GM19328 (cell line): ENCODE measurements at regions not wholly inside any gene's neighbourhood (a gene's known extent, or its start where the extent isn't known, plus 50 kb on each side); places are given as distances from the start of the nearest gene placed in this dataset.
"Not testable (repeated sequence)": the region's sequence is repeated elsewhere in the genome, so short reads cannot be mapped to it uniquely, and the experiment has no call there.

ENCODE experiments used
- ATAC-seq: cut with Tn5 transposase; IDR thresholded peaks from one replicate; pipeline ENCODE4 v1.9.1; 2021; ENCODE audit warnings: mild to moderate bottlenecking, moderate library complexity; ENCODE audit not compliant: unreplicated experiment

DNA sequence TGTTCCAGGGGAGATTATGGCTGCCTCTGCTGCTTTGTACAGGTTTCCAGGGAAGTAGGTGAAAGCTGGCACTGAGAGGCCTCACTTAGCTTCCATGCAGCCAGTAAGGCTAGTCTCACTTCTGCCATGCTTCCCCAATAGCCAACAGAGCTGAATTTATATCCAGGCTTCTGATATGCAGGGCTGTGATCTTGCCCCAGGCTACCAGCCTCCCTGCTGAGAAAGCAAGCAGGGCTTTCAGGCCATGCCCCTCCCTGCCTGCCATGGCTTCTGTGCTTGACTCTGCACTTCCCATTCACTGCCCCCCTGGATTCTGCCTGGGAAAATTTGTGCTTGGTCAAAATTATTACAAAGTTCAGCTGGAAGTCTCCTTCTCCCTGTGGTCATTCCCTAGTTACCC lies 302.1 kb upstream of the FBXO33 start:
- no peak for ATAC-seq

GRCh38 chr14:39733741-39734140 lies 301.5 kb upstream of the FBXO33 start:
- no peak for ATAC-seq

DNA sequence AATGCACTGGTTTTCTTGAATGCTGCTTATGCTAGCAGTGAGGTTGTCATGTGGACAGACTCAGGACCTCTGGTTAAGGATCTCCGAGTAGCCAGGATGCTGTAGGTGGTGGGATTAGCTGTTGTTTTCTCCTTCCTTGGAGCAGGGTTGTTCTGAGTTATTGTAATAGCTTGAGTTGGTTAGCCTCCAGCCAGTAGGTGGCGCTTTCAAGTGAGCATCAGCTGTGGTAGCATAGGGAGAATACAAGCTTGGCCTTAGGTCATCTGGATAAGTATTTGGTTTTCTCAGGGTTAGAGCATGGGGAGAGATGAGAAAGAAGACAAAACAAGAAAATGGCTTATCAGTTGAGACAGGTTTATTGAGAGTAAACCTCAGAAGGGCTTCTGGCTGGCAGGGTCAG lies 299.7 kb upstream of the FBXO33 start:
- ATAC-seq, result no peak

DNA sequence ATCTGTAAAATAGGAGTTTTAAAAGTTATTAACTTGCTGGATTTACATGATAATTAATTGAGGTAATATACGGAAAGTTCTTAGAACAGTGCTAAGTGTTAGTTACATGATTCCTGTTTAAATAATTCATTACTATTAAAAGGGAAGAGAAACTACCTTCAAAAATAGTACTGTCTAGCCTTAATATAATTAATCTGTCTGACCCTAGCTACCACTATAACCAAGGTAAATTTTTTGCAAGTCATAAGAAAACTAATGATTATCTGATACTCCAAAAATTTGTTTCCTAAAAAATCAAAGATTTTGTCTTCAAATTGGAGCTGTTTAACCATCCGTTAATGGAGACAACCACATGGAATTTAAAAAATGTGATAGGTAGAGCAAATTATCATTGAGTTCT lies 294.3 kb upstream of the FBXO33 start:
- ATAC-seq, result no peak

DNA sequence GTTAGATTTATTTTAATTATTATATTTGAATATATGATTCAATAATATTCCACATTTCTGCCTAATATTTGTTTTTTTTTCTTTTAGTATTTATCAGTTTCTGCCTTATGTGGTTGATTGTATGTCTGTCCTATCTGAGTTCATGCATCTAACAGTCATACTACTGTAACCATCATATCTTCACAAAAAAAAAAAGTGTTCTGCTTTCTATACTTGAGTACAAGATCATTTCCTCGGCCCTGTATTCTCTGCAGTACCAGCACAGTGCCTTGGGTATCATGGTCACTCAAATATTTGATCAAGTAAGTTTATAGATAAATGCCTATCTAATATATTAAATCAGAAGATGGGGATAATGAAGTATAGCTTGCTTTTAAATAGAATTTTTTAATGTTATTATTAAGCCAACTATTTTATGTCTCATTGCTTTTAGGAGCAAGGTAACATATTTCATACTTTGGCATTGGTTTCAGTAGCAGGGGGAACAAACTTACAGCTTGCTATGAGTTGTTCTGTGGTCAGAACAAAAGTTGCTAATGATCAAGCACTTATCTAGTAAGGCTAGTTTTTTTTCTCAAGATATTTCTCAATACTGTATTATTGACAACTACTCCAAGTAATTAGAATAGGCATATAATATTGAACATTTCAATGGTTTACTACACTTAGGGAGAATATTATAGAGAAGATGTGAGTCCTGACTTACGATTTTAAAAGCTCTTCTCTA lies 290.5 kb upstream of the FBXO33 start:
- ATAC-seq, result no peak

- ATAC-seq, result no peak
Measured at GRCh38 chr14:39716987-39717570, 284.8 kb upstream of the FBXO33 start.

DNA sequence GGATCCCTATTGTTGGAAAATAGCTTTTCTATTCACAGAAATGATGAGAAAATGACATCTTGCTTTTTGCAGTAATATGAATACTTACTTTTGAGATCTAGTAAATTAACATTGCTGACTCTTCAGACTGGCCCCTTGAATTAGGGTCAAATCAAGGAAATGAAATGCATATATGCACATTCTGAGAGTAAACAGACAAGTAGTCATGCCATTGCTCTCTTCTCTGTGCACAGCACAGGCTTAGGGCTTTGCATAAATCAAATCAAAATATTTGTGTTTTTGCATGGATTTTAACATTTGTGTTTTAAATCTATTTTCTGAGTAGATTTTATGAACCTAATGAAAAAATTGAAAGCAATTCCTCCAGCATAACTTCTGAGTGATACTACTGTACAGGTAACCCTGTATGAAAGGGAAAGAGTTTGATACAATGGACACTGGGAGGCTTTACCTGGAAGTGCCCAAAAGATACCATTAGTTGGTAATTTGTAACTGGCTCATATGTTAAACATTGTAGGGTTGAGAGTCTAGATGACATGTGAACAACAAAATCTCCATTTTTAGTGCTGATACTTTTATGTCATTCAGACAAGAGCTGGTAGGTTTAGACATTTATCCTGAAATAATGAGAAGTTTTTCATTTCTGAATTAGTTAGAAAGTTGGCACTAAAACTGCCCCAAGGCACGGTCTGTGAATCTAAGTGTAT lies 280.2 kb upstream of the FBXO33 start:
- ATAC-seq, result no peak

- ATAC-seq, result no peak
Measured at GRCh38 chr14:39704594-39704993, 272.4 kb upstream of the FBXO33 start.

- ATAC-seq, result no peak
Measured at GRCh38 chr14:39694341-39694740, 262.1 kb upstream of the FBXO33 start.

- no peak for ATAC-seq
Measured at GRCh38 chr14:39683691-39684260, 251.5 kb upstream of the FBXO33 start.

DNA sequence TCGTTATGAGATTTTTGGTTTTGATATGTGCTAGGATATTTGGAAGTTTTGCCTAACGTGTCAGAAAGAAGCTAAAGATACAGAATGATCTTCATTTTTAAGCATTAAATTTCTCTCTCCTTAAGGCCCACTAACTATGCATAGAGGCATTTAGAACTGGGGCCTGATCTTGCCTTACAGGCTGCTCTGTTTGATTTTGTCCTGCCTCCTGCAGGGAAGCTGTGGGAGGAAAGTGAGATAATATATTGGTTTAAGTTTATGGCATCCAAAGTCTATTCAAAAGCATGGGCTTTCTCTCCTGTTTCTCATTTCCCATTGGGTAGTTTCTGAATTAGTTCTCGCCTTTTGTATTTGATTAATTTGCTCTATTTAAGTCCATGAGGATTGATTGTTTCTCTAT lies 250.3 kb upstream of the FBXO33 start:
- ATAC-seq, result no peak

DNA sequence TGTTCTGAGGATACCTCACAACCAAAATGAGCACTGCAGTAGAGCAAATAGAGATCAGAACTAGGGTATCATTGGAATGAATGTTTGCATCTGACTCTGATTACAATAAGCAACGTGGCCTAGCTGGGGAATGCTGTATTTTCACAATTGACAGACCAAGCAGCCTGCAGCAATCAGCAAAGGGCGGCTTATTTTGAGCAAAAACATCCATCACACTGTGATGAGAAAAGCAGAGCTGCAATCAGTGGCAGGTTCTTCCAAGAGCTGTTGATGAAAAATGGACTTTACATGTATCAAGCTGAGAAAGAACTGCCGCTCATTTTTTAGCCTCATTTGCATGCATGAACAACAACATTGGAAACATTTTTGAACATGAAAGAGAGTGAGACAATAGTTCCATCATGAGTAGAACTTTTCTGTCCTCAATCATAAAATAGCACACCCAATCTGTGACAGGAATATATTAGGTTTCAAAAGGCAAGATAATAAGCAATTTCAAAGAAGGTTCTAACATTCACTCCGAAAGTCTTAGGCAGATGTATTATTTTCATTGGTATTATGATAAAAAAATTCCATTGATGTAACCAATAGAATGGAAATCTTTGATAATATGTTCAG lies 249.7 kb upstream of the FBXO33 start:
- ATAC-seq, result no peak

- peak; percentile 78 for ATAC-seq
Measured at GRCh38 chr14:39680777-39681176, 248.5 kb upstream of the FBXO33 start.

DNA sequence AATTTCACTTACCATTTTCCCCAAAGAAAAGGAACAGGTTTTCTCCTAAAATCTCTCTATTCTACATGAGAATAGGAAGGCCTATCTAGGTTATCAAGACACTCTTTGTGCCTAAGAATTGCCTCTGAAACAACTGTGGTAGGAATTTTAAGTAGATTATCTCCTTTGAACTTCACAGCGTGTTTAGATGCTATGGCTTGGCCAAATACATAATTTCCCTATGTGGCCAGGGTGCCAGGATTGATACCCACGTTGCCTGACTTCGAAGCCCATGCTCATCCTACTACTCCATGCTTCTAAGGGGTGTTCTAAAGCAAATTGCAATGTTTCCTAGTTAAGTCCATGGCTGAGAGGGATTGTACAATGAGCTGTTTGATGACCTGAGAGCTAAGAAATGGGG lies 241.5 kb upstream of the FBXO33 start:
- no peak for ATAC-seq

DNA sequence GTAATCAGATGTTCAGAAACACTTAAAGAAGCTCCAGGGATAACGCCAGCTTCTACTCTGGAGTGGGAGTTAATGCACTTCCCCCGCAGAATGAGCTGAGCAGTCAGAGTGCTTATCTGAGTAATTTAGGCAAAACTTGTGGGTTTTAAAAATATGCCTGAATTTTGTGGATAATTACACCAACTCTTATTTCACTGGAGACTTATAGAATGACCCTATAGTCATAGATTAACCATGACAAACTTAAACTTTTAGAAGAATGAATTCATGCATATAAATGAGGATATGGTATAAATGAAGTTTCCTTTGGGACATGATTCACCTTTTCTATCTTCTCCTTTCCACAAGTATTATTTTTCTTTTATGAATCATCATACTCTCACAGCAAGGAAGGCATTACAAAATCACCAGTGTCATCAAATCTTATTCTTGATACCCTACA lies 241.1 kb upstream of the FBXO33 start:
- ATAC-seq, result no peak

DNA sequence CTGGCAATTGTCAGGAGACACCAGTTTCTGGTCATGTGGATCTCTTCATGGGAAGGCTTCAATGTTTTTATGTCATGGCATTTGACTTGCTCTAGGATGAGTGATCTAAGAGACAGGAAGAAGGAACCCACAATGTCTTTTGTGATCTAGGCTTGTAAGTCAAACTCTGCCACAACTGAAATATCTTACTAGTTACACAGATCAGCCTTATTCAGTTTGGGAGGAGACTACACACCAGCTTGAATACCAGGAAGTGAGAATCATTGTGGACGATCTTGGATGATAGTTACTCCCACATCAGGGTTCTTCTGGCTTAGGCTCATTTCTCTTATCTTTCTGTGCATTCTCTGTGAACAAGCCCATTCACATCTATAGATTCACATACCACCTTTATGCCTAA lies 236.2 kb upstream of the FBXO33 start:
- ATAC-seq, result no peak

DNA sequence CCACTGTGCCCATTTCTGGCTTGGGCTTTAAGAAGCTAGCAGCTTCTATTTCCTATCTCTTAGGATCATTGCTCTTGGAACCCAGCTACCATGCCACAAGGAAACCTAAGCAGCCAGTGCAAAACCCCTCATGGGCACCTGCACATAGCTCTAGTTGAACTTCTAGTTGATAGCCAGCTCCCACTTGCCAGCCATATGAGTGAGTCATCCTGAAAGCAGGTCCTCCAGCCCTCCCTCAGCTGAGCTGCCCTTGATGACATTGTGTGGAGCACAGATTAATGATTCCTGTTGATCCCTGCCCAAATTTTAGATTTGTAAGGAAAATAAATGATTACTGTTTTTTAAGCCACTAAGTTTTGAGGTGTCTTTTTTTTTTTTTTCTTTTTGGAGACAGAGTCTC lies 234.2 kb upstream of the FBXO33 start:
- ATAC-seq, result no peak

GRCh38 chr14:39665075-39665475 lies 232.8 kb upstream of the FBXO33 start:
- ATAC-seq, result no peak

- no peak for ATAC-seq
Measured at GRCh38 chr14:39664646-39665045, 232.4 kb upstream of the FBXO33 start.

GRCh38 chr14:39641224-39641623 lies 209.0 kb upstream of the FBXO33 start:
- no peak for ATAC-seq

DNA sequence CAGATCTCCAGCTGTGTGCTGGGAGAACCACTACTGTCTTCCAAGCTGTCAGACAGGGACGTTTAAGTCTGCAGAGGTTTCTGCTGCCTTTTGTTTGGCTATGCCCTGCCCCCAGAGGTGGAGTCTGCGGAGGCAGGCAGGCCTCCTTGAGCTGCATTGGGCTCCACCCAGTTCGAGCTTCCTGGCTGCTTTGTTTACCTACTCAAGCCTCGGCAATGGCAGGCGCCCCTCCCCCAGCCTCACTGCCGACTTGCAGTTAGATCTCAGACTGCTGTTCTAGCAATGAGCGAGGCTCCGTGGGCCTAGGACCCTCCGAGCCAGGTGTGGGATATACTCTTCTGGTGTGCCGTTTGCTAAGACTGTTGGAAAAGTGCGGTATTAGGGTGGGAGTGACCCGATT lies 206.8 kb upstream of the FBXO33 start:
- ATAC-seq, result not testable (repeated sequence)
